MM.1S (cell line): ENCODE measurements at regions not wholly inside any gene's neighbourhood (a gene's known extent, or its start where the extent isn't known, plus 50 kb on each side); places are given as distances from the start of the nearest gene placed in this dataset.

Experiments used
- EZH2 ChIP-seq: fragments of 300-600 bp; sonication (generic); optimal IDR thresholded peaks from 2 replicates; pipeline ENCODE3; 2017; ENCODE audit warnings: low read depth, mild to moderate bottlenecking, antibody characterized with exemption, low read length, mixed read lengths
- EZH2phosphoT487 ChIP-seq: fragments of 300-600 bp; sonication (generic); IDR thresholded peaks from 2 replicates; pipeline ENCODE4 v1.6.1; 2018; ENCODE audit warnings: antibody characterized with exemption, low read length
- TF ChIP-seq, protein P1 (sequence below): fragments of 300-600 bp; sonication (generic); IDR thresholded peaks from 2 replicates; pipeline ENCODE4 v1.5.1; 2016; ENCODE audit warnings: antibody characterized with exemption, low read length, mixed read lengths

DNA sequence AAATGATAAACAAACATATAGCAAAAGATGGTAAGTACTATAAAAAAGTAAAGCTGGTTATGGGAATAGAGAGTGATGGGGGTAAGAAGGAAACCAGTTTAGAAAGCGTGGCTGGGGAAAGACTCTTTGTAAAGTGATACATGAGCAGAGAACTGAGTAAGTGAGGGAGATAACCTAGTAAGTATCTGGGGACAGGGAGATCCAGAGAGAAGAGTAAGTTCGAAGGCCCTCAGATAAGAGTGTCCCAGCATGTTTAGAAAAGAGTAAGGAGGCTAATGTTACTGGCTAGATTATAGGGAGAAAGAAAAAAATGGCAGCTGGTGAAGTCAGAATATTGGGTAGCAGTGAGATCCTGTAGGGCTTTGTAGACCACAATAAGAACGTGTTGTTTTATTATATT lies 50.7 kb upstream of the HBS1L start:
- TF ChIP-seq EZH2phosphoT487 (no peak), EZH2 (no peak)
- TF ChIP-seq, protein P1, sequence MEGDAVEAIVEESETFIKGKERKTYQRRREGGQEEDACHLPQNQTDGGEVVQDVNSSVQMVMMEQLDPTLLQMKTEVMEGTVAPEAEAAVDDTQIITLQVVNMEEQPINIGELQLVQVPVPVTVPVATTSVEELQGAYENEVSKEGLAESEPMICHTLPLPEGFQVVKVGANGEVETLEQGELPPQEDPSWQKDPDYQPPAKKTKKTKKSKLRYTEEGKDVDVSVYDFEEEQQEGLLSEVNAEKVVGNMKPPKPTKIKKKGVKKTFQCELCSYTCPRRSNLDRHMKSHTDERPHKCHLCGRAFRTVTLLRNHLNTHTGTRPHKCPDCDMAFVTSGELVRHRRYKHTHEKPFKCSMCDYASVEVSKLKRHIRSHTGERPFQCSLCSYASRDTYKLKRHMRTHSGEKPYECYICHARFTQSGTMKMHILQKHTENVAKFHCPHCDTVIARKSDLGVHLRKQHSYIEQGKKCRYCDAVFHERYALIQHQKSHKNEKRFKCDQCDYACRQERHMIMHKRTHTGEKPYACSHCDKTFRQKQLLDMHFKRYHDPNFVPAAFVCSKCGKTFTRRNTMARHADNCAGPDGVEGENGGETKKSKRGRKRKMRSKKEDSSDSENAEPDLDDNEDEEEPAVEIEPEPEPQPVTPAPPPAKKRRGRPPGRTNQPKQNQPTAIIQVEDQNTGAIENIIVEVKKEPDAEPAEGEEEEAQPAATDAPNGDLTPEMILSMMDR = no peak
